ENCODE measurements at regions not wholly inside any gene's neighbourhood (a gene's known extent, or its start where the extent isn't known, plus 50 kb on each side); places are given as distances from the start of the nearest gene placed in this dataset.

GRCh38 chr20:60937585-60937984 lies 314.5 kb upstream of the CDH4 start:
- TF ChIP-seq EP300 (IDR thresholded peaks at IDR 0.05) = no peak
- TF ChIP-seq, protein P1, sequence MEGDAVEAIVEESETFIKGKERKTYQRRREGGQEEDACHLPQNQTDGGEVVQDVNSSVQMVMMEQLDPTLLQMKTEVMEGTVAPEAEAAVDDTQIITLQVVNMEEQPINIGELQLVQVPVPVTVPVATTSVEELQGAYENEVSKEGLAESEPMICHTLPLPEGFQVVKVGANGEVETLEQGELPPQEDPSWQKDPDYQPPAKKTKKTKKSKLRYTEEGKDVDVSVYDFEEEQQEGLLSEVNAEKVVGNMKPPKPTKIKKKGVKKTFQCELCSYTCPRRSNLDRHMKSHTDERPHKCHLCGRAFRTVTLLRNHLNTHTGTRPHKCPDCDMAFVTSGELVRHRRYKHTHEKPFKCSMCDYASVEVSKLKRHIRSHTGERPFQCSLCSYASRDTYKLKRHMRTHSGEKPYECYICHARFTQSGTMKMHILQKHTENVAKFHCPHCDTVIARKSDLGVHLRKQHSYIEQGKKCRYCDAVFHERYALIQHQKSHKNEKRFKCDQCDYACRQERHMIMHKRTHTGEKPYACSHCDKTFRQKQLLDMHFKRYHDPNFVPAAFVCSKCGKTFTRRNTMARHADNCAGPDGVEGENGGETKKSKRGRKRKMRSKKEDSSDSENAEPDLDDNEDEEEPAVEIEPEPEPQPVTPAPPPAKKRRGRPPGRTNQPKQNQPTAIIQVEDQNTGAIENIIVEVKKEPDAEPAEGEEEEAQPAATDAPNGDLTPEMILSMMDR (IDR thresholded peaks at IDR 0.05) = no peak
- no peak for TF ChIP-seq POLR2A (IDR thresholded peaks at IDR 0.05)

All from stomach (tissue), 4 donors.